HL-60 (cell line): ENCODE measurements at regions not wholly inside any gene's neighbourhood (a gene's known extent, or its start where the extent isn't known, plus 50 kb on each side); places are given as distances from the start of the nearest gene placed in this dataset.

Experiments
- DNase-seq, 2 experiments: peaks; one replicate each; pipeline ENCODE4 v3.0.0-alpha.2; 2010 to 2020; ENCODE audit warnings: low read depth in 1 of 2, low spot score in 1 of 2
- H3K27ac ChIP-seq: fragments of 250-450 bp; sonication (Bioruptor Pico); replicated peaks from 2 replicates; pipeline ENCODE4 v1.5.1; 2020; ENCODE audit warnings: mild to moderate bottlenecking, moderate library complexity
- H3K27me3 ChIP-seq: fragments of 250-450 bp; sonication (Bioruptor Pico); 2 replicates; pipeline ENCODE4 v1.5.1; 2021; ENCODE audit warnings: mild to moderate bottlenecking, moderate library complexity; ENCODE audit not compliant: insufficient read depth, poor library complexity, severe bottlenecking
- H3K4me3 ChIP-seq: replicated peaks from 2 replicates; pipeline ENCODE4 v1.5.1; 2011; ENCODE audit warnings: mild to moderate bottlenecking, control low read depth, low read length; ENCODE audit not compliant: insufficient read depth
- GABPA ChIP-seq: IDR thresholded peaks from 2 replicates; pipeline ENCODE4 v1.6.1; 2012; ENCODE audit warnings: low read depth
- POLR2AphosphoS5 ChIP-seq: IDR thresholded peaks from 2 replicates; pipeline ENCODE4 v1.6.1; 2012; ENCODE audit warnings: low read depth
- SPI1 ChIP-seq: IDR thresholded peaks from 2 replicates; pipeline ENCODE4 v1.6.1; 2012; ENCODE audit warnings: low read depth, mild to moderate bottlenecking, borderline replicate concordance
- TF ChIP-seq, protein P1 (sequence below): IDR thresholded peaks from 2 replicates; pipeline ENCODE4 v1.6.1; 2012; ENCODE audit warnings: low read depth; ENCODE audit not compliant: insufficient replicate concordance
- TF ChIP-seq, protein P2 (sequence below): IDR thresholded peaks from one replicate; pipeline ENCODE4 v1.5.1; 2011; ENCODE audit warnings: low read length, control low read depth, inconsistent platforms; ENCODE audit not compliant: insufficient read depth

- Histone ChIP-seq H3K27me3 (no peaks in the 10 kb centered on the region), H3K27ac (no peak overlapping the region), H3K4me3 (no peak overlapping the region)
- no peak for DNase-seq
- TF ChIP-seq, protein P1, sequence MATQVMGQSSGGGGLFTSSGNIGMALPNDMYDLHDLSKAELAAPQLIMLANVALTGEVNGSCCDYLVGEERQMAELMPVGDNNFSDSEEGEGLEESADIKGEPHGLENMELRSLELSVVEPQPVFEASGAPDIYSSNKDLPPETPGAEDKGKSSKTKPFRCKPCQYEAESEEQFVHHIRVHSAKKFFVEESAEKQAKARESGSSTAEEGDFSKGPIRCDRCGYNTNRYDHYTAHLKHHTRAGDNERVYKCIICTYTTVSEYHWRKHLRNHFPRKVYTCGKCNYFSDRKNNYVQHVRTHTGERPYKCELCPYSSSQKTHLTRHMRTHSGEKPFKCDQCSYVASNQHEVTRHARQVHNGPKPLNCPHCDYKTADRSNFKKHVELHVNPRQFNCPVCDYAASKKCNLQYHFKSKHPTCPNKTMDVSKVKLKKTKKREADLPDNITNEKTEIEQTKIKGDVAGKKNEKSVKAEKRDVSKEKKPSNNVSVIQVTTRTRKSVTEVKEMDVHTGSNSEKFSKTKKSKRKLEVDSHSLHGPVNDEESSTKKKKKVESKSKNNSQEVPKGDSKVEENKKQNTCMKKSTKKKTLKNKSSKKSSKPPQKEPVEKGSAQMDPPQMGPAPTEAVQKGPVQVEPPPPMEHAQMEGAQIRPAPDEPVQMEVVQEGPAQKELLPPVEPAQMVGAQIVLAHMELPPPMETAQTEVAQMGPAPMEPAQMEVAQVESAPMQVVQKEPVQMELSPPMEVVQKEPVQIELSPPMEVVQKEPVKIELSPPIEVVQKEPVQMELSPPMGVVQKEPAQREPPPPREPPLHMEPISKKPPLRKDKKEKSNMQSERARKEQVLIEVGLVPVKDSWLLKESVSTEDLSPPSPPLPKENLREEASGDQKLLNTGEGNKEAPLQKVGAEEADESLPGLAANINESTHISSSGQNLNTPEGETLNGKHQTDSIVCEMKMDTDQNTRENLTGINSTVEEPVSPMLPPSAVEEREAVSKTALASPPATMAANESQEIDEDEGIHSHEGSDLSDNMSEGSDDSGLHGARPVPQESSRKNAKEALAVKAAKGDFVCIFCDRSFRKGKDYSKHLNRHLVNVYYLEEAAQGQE, result no peak
- TF ChIP-seq POLR2AphosphoS5 (no peak), GABPA (no peak), SPI1 (no peak)
- TF ChIP-seq, protein P2, sequence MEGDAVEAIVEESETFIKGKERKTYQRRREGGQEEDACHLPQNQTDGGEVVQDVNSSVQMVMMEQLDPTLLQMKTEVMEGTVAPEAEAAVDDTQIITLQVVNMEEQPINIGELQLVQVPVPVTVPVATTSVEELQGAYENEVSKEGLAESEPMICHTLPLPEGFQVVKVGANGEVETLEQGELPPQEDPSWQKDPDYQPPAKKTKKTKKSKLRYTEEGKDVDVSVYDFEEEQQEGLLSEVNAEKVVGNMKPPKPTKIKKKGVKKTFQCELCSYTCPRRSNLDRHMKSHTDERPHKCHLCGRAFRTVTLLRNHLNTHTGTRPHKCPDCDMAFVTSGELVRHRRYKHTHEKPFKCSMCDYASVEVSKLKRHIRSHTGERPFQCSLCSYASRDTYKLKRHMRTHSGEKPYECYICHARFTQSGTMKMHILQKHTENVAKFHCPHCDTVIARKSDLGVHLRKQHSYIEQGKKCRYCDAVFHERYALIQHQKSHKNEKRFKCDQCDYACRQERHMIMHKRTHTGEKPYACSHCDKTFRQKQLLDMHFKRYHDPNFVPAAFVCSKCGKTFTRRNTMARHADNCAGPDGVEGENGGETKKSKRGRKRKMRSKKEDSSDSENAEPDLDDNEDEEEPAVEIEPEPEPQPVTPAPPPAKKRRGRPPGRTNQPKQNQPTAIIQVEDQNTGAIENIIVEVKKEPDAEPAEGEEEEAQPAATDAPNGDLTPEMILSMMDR, result no peak
These were observed 84.0 kb upstream of the APC start for GRCh38 chr5:112653638-112654205.

GRCh38 chr5:112655513-112655912 is 82.2 kb upstream of the APC start:
- Histone ChIP-seq H3K4me3 (no peak overlapping the region), H3K27me3 (no peaks in the 10 kb centered on the region), H3K27ac (no peak overlapping the region)
- no peak for DNase-seq
- TF ChIP-seq SPI1 (no peak), POLR2AphosphoS5 (no peak), GABPA (no peak)
- TF ChIP-seq, protein P1, result no peak
- TF ChIP-seq, protein P2, result no peak

DNA sequence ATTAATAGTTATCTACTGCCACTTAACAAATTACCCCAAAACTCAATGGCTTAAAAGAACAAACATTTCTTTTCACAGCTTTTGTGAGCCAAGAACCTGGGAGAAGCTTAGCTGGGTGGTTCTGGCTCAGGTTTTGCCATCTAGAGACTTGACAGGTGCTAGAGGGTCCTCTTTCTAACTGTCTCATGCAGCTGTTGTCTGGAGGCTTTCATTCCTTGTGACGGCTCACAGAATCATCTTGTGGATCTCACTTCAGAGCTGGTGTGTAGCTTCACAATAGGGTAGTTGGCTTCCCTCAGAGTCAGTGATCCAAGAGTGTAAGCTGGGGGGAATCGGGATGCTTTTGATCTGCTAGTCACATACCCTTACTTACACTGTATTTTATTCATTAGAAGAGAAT is 81.2 kb upstream of the APC start:
- no peak overlapping the region for H3K4me3 ChIP-seq
- H3K27ac ChIP-seq, result no peak overlapping the region
- H3K27me3 ChIP-seq, result no peaks in the 10 kb centered on the region
- no peak for DNase-seq
- TF ChIP-seq GABPA (no peak), POLR2AphosphoS5 (no peak), SPI1 (no peak)
- TF ChIP-seq, protein P1, result no peak
- TF ChIP-seq, protein P2, result no peak
